Nucleus accumbens (tissue), 56 donors: ENCODE measurements at regions not wholly inside any gene's neighbourhood (a gene's known extent, or its start where the extent isn't known, plus 50 kb on each side); places are given as distances from the start of the nearest gene placed in this dataset.

Experiments
- DNase-seq, 56 donors: peaks; one replicate each; lab custom pipeline; 2025; lab: John Stamatoyannopoulos, UW

- DNase-seq, result no peak
Measured at GRCh38 chr7:94222516-94222915, 172.2 kb upstream of the COL1A2 start.

GRCh38 chr7:94223375-94224084, 171.2 kb upstream of the COL1A2 start:
- no peak for DNase-seq

- DNase-seq, result no peak
Measured at GRCh38 chr7:94228223-94228622, 166.5 kb upstream of the COL1A2 start.

- DNase-seq, result no peak
Measured at GRCh38 chr7:94228678-94229077, 166.0 kb upstream of the COL1A2 start.

- DNase-seq, result no peak
Measured at GRCh38 chr7:94231305-94231704, 163.4 kb upstream of the COL1A2 start.

GRCh38 chr7:94236960-94237359, 157.7 kb upstream of the COL1A2 start:
- no peak for DNase-seq

- DNase-seq, result no peak
Measured at GRCh38 chr7:94237417-94237816, 157.3 kb upstream of the COL1A2 start.

- no peak for DNase-seq
Measured at GRCh38 chr7:94239661-94240234, 154.9 kb upstream of the COL1A2 start.

GRCh38 chr7:94240902-94241301, 153.8 kb upstream of the COL1A2 start:
- no peak for DNase-seq

GRCh38 chr7:94241402-94241925, 153.2 kb upstream of the COL1A2 start:
- DNase-seq, result no peak

GRCh38 chr7:94243066-94243711, 151.5 kb upstream of the COL1A2 start:
- no peak for DNase-seq

GRCh38 chr7:94244760-94245159, 149.9 kb upstream of the COL1A2 start:
- DNase-seq, result no peak

GRCh38 chr7:94245500-94245899, 149.2 kb upstream of the COL1A2 start:
- no peak for DNase-seq

- DNase-seq, result no peak
Measured at GRCh38 chr7:94247970-94248369, 146.7 kb upstream of the COL1A2 start.

GRCh38 chr7:94249631-94250030, 145.1 kb upstream of the COL1A2 start:
- no peak for DNase-seq

GRCh38 chr7:94250124-94250523, 144.6 kb upstream of the COL1A2 start:
- DNase-seq, result no peak

GRCh38 chr7:94250987-94251386, 143.7 kb upstream of the COL1A2 start:
- no peak for DNase-seq

- DNase-seq, result no peak
Measured at GRCh38 chr7:94252124-94252523, 142.6 kb upstream of the COL1A2 start.

GRCh38 chr7:94252971-94253370, 141.7 kb upstream of the COL1A2 start:
- no peak for DNase-seq

- no peak for DNase-seq
Measured at GRCh38 chr7:94253686-94254085, 141.0 kb upstream of the COL1A2 start.

- no peak for DNase-seq
Measured at GRCh38 chr7:94258418-94259300, 136.0 kb upstream of the COL1A2 start.
